CD4-positive, alpha-beta T cell treated with Interferon alpha-2 for 1 hour (primary cell): ENCODE measurements at regions not wholly inside any gene's neighbourhood (a gene's known extent, or its start where the extent isn't known, plus 50 kb on each side); places are given as distances from the start of the nearest gene placed in this dataset.
"Not testable (repeated sequence)": the region's sequence is repeated elsewhere in the genome, so short reads cannot be mapped to it uniquely, and the experiment has no call there.

ENCODE experiments used
- DNase-seq, 2 donors: peaks; one replicate each; pipeline ENCODE4 v3.0.0-alpha.2; 2020 to 2022

GRCh38 chr16:22436823-22437652, 62.6 kb upstream of the CDR2 start:
- peak; percentile 71 to 78 for DNase-seq

GRCh38 chr16:22436326-22436822, 62.0 kb upstream of the CDR2 start:
- peak in 1 of 2 donors; percentile 13 for DNase-seq

- not testable (repeated sequence) for DNase-seq
Observed at GRCh38 chr16:22431314-22431713, 56.9 kb upstream of the CDR2 start.

- no peak for DNase-seq
Observed at GRCh38 chr16:22428654-22429053, 54.2 kb upstream of the CDR2 start.

- no peak for DNase-seq
Observed at GRCh38 chr16:22427556-22427955, 53.1 kb upstream of the CDR2 start.

- no peak for DNase-seq
Observed at GRCh38 chr16:22425847-22426246, 51.4 kb upstream of the CDR2 start.

GRCh38 chr16:22425036-22425801, 50.8 kb upstream of the CDR2 start:
- no peak for DNase-seq

GRCh38 chr16:22424161-22424937, 49.9 kb upstream of the CDR2 start:
- no peak for DNase-seq
